ENCODE measurements at regions not wholly inside any gene's neighbourhood (a gene's known extent, or its start where the extent isn't known, plus 50 kb on each side); places are given as distances from the start of the nearest gene placed in this dataset.

DNA sequence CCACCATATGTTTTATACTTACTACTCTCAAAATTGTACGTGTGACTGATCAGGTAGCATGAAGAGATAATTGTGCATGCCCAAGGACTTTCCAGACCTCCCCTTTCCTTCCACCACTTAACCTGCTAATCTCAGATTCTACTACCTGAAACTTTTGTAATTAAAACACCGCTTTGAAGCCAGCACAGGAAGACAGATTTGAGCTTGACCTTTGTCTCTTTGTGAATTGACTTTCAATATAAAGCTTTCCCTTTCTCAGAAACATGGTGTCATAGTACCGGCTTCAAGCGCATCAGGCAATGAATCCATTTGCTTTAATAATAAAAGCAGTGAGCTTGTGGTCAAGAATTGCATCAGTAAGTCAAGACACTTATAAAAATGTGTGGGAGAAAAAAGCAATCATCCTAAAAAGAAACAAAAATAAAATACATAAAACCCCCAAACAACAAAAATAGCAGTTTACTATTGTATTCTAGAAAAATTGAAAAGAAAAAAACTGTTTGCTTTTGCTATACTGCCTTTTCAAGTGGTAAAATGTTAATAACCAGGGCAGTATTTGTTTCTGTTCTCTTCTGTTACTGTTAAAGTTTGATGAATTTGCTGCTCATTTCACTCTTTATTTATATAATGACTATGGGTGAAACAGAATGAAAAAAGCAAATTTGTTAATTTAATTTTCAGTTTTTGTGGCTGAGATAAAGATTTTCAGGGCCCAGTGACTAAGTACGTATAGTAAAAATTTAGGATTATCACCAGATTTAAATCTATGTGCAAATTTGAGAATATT is 2075.3 kb downstream of the PCDH9 start:
- TF ChIP-seq, protein P1, sequence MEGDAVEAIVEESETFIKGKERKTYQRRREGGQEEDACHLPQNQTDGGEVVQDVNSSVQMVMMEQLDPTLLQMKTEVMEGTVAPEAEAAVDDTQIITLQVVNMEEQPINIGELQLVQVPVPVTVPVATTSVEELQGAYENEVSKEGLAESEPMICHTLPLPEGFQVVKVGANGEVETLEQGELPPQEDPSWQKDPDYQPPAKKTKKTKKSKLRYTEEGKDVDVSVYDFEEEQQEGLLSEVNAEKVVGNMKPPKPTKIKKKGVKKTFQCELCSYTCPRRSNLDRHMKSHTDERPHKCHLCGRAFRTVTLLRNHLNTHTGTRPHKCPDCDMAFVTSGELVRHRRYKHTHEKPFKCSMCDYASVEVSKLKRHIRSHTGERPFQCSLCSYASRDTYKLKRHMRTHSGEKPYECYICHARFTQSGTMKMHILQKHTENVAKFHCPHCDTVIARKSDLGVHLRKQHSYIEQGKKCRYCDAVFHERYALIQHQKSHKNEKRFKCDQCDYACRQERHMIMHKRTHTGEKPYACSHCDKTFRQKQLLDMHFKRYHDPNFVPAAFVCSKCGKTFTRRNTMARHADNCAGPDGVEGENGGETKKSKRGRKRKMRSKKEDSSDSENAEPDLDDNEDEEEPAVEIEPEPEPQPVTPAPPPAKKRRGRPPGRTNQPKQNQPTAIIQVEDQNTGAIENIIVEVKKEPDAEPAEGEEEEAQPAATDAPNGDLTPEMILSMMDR (IDR thresholded peaks at IDR 0.05), result no peak
- no peak for TF ChIP-seq POLR2A (IDR thresholded peaks at IDR 0.05)

Data from gastroesophageal sphincter (tissue), 3 donors.